Erythroblast (primary cell): ENCODE measurements at regions not wholly inside any gene's neighbourhood (a gene's known extent, or its start where the extent isn't known, plus 50 kb on each side); places are given as distances from the start of the nearest gene placed in this dataset.

Experiments used
- GATA1 ChIP-seq: IDR thresholded peaks from 2 replicates; pipeline ENCODE4 v1.6.1; 2011; ENCODE audit warnings: low read depth, mild to moderate bottlenecking, control low read depth, low read length, moderate library complexity
- POLR2A ChIP-seq: IDR thresholded peaks from 2 replicates; pipeline ENCODE4 v1.6.1; 2011; ENCODE audit warnings: mild to moderate bottlenecking, low read length

- no peak for TF ChIP-seq POLR2A
- no peak for TF ChIP-seq GATA1
Observed at GRCh38 chr3:29203851-29204250, 77.0 kb upstream of the RBMS3 start.
